Common myeloid progenitor, CD34-positive (primary cell): ENCODE measurements at regions not wholly inside any gene's neighbourhood (a gene's known extent, or its start where the extent isn't known, plus 50 kb on each side); places are given as distances from the start of the nearest gene placed in this dataset.

Source experiments
- CTCF ChIA-PET: fragments of 350-600 bp; sonication (Branson Sonifier 250); formaldehyde crosslinking; loops from one replicate; lab custom pipeline; 2021; ENCODE audit warnings: antibody characterized with exemption; lab: Charles Lee
- POLR2A ChIA-PET: fragments of 350-600 bp; sonication (Branson Sonifier 250); formaldehyde crosslinking; loops from one replicate; lab custom pipeline; 2021; ENCODE audit warnings: antibody characterized with exemption; lab: Charles Lee
- DNase-seq, 3 donors: peaks; one replicate each; pipeline versions ENCODE4 v3.0.0 to v3.0.0-alpha.2; 2013
- H3K27ac ChIP-seq, 2 experiments: 1 replicate in 1 of 2; 2 replicates in 1 of 2; pipeline ENCODE4 v1.7.0; 2013; ENCODE audit warnings: inconsistent platforms in 2 of 2, low read length in 2 of 2, mild to moderate bottlenecking in 2 of 2, low read depth in 1 of 2, moderate library complexity in 1 of 2; ENCODE audit not compliant: severe bottlenecking in 2 of 2, insufficient read depth in 1 of 2, poor library complexity in 1 of 2
- H3K27me3 ChIP-seq, 5 experiments: replicated peaks in 2 of 5; 1 replicate in 3 of 5; 2 replicates in 2 of 5; pipeline versions ENCODE4 v1.6.1 to v1.7.0; 2013; ENCODE audit warnings: low read length in 4 of 5, mild to moderate bottlenecking in 2 of 5, moderate library complexity in 2 of 5, inconsistent platforms in 1 of 5; ENCODE audit not compliant: insufficient read depth in 5 of 5, control insufficient read depth in 4 of 5
- H3K36me3 ChIP-seq, 4 experiments: 1 replicate in 2 of 4; 2 replicates in 2 of 4; pipeline versions ENCODE4 v1.6.1 to v1.7.0; 2013; ENCODE audit warnings: low read length in 3 of 4, control low read depth in 1 of 4, mild to moderate bottlenecking in 1 of 4; ENCODE audit not compliant: control insufficient read depth in 4 of 4, insufficient read depth in 4 of 4
- H3K4me1 ChIP-seq, 4 experiments: 1 replicate in 3 of 4; 2 replicates in 1 of 4; pipeline versions ENCODE4 v1.6.1 to v1.7.1; 2013; ENCODE audit warnings: low read length in 3 of 4, mild to moderate bottlenecking in 3 of 4, control low read depth in 1 of 4, inconsistent platforms in 1 of 4, moderate library complexity in 1 of 4; ENCODE audit not compliant: control insufficient read depth in 4 of 4, insufficient read depth in 4 of 4; ENCODE audit errors: control extremely low read depth in 1 of 4
- H3K4me3 ChIP-seq, 7 experiments: 1 replicate in 4 of 7; 2 replicates in 3 of 7; pipeline versions ENCODE4 v1.5.1 to v1.7.0; 2013; ENCODE audit warnings: mild to moderate bottlenecking in 7 of 7, low read length in 6 of 7, moderate library complexity in 6 of 7, inconsistent platforms in 2 of 7, low read depth in 2 of 7, control low read depth in 1 of 7; ENCODE audit not compliant: insufficient read depth in 4 of 7, control insufficient read depth in 1 of 7; ENCODE audit errors: extremely low read depth in 1 of 7
- H3K9me3 ChIP-seq, 5 experiments: 1 replicate in 4 of 5; 2 replicates in 1 of 5; pipeline versions ENCODE4 v1.6.1 to v1.7.1; 2013; ENCODE audit warnings: low read length in 4 of 5, mild to moderate bottlenecking in 2 of 5, inconsistent platforms in 1 of 5, low read depth in 1 of 5, moderate library complexity in 1 of 5; ENCODE audit not compliant: control insufficient read depth in 4 of 5, insufficient read depth in 2 of 5; ENCODE audit errors: control extremely low read depth in 1 of 5
- WGBS: methylation state at CpG from one replicate; pipeline ENCODE4 v1.1.5; 2013; ENCODE audit not compliant: insufficient coverage; 5-methylcytosine and 5-hydroxymethylcytosine counted together

DNA sequence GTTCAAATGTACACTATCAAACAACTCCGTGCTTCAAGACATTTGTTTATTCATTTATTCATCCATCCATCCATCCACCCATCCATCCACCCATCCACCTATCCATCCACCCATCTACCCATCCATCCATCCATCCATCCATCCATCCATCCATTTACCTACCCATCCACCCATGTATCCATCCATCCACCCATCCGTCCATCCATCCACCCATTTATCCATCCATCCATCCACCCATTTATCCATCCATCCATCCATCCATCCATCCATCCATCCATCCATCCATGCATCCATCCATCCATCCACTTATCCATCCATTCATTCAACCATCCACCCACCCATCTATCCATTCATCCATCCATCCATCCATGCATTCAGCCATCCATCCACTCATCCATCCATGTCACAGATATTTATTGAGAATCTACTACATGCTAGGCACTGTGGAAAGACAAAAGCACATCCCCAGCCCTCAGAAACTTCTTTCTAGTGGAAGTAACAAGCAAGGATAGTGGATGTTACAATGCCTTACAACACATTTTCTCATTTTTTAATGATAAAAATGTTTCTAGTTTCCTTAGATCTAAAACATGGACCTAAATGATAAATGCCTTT lies 237.6 kb downstream of the ZNF536 start:
- H3K4me1 ChIP-seq = no peaks in the 10 kb centered on the region
- no peak for DNase-seq
- H3K27ac ChIP-seq = no peak overlapping the region
- ChIA-PET CTCF (no interaction called here), POLR2A (no interaction called here)
- no peak overlapping the region for H3K4me3 ChIP-seq
- H3K27me3 ChIP-seq = peaks cover 0 to 8% (median 1%) of the 10 kb centered on the region in 5 experiments
- H3K36me3 ChIP-seq = no peaks in the 10 kb centered on the region
- WGBS = 94% methylated on average over 2 of the region's 2 CpGs
- H3K9me3 ChIP-seq = no peaks in the 10 kb centered on the region

DNA sequence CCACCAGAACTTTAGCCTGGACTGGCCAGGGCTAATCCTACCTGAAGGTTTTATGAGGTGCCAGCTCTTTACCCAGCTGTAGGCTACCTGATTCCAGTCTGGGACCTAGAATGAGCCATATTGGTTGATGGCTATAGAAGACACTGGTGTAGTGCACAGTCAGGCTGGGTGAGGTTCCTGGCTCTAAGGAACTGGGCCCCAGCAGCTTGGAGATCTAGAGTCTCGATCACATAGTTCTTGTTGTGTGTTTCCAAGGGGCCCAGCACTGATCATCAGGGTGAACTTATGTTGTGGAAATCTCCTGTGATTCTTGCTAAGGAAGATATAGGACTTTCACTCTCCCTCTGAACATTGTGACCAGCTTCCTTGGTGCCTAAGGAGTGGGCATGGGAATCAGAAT lies 236.3 kb downstream of the ZNF536 start:
- POLR2A ChIA-PET = no interaction called here
- H3K4me3 ChIP-seq = no peak overlapping the region
- H3K4me1 ChIP-seq = no peaks in the 10 kb centered on the region
- no peaks in the 10 kb centered on the region for H3K36me3 ChIP-seq
- H3K27me3 ChIP-seq = peaks cover 0 to 8% (median 1%) of the 10 kb centered on the region in 5 experiments
- CTCF ChIA-PET = no interaction called here
- DNase-seq = no peak
- H3K27ac ChIP-seq = no peak overlapping the region
- no peaks in the 10 kb centered on the region for H3K9me3 ChIP-seq
- WGBS = 57% methylated on average over 1 of the region's 1 CpG
